Epithelial cell of esophagus (primary cell): ENCODE measurements at regions not wholly inside any gene's neighbourhood (a gene's known extent, or its start where the extent isn't known, plus 50 kb on each side); places are given as distances from the start of the nearest gene placed in this dataset.
A peak's percentile ranks its signal among the peaks of the same experiment; 100 is the strongest.

Source experiments
- DNase-seq: peaks from one replicate; pipeline ENCODE4 v3.0.0; 2010; ENCODE audit warnings: low read depth
- H3K4me3 ChIP-seq: 2 replicates; pipeline ENCODE4 v1.5.1; 2011; ENCODE audit warnings: mild to moderate bottlenecking, low read length, control low read depth
- TF ChIP-seq, protein P1 (sequence below): IDR thresholded peaks from 2 replicates; pipeline ENCODE4 v1.5.1; 2011; ENCODE audit warnings: low read depth, mild to moderate bottlenecking, low read length, control low read depth, inconsistent platforms; ENCODE audit not compliant: insufficient read depth; ENCODE audit errors: missing control alignments

DNA sequence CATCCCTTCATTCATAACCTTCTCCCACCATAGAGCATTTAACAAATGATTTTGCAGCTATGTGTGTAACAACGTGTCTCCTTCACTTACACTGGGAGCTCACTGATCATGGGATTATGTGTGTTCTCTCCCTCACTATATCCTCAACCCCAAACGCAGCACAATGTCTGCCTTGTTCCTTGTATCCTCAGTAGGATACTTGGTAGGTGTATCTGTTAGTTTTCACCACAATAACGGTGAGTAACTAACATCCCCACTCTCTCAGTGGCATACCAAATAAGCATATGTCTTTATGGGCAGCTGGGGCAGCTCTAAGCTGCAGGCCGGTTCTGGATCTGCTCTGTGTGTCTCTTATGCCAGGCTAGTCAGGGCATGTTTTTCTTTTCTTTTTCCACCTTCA, 166.7 kb upstream of the PWP1 start:
- no peak overlapping the region for H3K4me3 ChIP-seq
- TF ChIP-seq, protein P1, sequence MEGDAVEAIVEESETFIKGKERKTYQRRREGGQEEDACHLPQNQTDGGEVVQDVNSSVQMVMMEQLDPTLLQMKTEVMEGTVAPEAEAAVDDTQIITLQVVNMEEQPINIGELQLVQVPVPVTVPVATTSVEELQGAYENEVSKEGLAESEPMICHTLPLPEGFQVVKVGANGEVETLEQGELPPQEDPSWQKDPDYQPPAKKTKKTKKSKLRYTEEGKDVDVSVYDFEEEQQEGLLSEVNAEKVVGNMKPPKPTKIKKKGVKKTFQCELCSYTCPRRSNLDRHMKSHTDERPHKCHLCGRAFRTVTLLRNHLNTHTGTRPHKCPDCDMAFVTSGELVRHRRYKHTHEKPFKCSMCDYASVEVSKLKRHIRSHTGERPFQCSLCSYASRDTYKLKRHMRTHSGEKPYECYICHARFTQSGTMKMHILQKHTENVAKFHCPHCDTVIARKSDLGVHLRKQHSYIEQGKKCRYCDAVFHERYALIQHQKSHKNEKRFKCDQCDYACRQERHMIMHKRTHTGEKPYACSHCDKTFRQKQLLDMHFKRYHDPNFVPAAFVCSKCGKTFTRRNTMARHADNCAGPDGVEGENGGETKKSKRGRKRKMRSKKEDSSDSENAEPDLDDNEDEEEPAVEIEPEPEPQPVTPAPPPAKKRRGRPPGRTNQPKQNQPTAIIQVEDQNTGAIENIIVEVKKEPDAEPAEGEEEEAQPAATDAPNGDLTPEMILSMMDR, result no peak
- peak; percentile 33 for DNase-seq

DNA sequence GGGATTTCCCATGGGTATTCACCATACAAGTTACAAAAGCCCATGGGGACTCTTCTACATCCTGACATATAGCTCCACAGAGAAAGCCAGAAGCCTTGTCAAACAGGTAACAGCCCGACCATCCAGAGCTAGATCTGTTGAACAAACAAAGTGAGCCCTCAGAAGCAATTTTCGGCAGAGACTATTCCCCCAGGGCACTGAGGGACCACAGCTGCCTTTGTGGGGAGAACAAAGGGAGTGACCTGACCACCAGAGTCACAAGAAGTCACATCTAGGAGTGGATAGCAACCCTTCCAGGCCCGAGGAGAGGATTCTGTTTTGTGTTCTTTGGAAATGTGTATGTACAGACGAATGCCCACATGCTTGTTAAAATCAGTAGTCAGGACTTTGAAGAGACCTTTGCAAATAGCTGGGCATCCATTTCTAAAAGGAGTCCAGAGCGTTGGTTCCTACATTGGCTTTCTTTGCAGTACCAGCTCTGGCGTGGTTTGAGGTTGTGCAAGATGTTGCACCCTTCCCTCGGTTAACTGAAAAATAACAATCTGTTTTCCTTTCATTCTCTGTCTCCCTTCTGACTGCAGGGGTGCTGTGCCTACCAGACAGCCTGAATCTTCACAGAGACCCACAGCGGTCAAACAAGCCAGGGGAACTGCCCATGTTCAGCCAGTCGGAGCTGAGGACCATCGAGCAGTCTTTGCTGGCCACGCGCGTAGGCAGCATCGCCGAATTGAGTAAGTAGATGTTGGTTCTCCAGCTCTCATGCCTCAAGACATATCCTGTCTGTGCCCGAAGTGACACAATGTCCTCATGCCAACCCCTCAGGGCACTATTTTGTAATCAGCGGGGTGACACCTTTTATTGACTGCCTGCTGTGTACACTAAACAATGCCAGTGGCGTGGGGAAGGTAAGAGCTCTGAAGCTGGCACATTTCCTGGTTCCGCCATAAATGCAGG, 165.4 kb upstream of the PWP1 start:
- no peak for DNase-seq
- TF ChIP-seq, protein P1, result no peak
- no peak overlapping the region for H3K4me3 ChIP-seq

DNA sequence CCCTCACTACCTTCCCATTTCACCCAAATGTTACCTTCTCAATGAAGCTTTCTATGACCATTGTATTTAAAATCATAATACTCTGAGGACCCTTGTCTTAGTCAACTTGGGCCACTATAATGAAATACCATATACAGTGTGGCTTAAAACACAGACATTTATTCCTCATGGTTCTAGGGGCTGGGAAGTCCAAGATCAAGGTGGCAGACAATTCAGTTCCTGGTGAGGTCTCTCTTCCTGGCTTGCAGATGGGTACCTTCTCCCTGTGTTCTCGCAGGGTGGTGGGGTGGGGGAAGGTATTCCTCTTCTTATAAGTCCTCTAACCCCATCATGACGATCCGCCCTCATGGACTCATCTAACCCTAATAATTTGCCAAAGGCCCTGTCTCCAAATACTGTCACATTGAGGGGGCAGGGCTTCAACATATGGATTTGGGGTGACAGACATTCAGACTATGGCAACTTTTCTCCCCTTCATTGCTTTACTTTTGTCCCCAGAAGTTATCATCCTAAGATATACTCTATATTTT, 163.7 kb upstream of the PWP1 start:
- no peak for DNase-seq
- H3K4me3 ChIP-seq, result no peak overlapping the region
- TF ChIP-seq, protein P1, result no peak

DNA sequence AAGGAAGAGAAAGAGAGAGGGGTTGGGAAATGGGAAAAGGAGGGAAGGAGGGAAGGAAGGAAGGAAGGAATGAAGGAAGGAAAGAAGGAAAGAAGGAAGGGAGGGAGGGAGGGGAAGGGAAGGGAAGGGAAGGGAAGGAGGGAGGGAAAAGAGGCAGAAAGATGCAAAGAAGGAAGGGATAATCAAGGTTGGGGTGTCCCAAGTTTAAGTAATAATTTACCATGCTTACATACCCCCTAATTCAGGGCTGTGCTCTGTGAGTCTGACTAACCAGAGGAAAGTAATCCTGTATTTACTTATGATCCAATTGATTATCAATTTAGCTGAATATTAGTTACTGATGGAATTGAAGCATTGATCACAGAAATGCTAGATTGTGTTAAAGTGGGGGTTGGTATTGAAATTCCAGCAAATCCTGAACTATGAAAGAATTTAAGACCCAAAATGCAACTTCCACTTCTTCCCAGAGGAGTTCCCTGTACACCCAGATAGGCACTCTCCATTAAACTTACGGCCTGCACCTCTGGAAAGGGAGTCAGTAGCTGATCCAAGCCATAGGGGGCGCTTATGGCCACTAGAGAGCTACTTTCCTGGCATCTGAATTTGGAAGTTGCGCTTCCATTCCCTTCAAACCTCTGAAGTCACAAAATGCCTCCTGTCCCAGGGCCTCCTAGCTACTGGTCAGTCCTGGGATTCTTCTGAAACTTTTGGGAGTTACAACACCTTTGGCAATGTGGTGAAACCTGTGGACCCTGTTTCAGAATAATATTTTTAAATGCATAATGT, 162.7 kb upstream of the PWP1 start:
- DNase-seq, result no peak
- H3K4me3 ChIP-seq, result no peak overlapping the region
- TF ChIP-seq, protein P1, result peak; percentile 10

DNA sequence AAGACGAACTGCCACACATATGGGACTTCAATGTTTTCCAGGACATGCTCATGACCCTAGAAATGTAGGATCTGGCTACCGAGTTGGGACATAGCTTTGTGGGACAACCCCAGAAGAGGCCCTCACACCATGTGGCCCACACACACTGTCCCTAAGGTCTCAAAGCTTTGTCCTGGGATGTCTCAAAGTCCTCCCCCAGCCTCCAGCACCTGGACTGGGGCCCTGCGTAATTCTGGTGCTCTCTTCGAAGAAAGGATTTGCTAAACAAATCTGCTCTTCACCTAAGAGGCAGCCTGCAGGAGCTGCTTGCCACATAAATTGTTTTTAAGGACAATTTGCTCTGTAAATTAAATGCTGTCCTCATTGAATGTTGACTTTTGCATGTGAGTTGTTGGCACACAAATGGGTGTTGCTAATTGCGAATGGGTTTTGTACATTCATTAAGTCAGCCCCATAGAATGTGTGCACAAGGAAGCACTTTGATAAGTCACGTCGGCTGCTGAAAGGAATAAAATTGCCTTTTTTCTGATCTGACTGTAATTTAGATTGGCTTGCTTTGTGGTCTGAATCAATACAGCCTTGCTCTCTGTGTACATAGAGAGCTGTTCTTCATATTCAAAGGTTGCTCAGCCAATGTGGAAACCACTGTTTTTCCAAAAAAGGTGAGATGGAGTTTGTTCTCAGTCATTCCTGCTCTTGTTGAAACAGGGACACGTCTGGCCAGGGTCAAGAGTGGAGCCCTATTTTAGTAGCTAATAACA, 161.6 kb upstream of the PWP1 start:
- TF ChIP-seq, protein P1, result no peak
- DNase-seq, result no peak
- no peak overlapping the region for H3K4me3 ChIP-seq

DNA sequence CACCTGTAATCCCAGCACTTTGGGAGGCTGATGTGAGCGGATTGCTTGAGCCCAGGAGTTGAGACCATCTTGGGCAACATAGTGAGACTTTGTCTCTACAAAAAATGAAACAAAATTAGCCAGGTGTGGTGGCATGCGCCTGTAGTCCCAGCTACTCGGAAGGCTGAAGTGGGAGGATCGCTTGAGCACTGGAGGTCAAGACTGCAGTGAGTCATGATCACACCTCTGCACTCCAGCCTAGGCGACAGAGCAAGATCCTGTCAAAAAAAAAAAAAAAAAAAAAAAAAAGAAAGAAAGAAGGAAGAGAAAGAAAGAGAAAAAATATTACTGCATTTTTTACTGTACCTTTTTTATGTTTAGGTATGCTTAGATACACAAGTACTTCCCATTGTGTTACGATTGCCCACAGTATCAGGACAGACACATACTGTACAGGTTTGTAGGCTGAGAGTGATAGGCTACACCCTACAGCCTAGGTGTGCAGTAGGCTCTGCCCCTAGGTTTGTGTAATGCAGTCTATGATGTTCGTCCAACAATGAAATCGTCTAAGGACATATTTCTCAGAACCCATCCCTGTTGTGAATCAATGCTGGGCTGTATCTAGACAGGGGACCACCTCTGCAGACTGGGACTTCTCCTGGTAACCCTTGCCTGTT, 160.4 kb upstream of the PWP1 start:
- TF ChIP-seq, protein P1, result no peak
- no peak for DNase-seq
- no peak overlapping the region for H3K4me3 ChIP-seq
